ENCODE measurements at regions not wholly inside any gene's neighbourhood (a gene's known extent, or its start where the extent isn't known, plus 50 kb on each side); places are given as distances from the start of the nearest gene placed in this dataset.

DNA sequence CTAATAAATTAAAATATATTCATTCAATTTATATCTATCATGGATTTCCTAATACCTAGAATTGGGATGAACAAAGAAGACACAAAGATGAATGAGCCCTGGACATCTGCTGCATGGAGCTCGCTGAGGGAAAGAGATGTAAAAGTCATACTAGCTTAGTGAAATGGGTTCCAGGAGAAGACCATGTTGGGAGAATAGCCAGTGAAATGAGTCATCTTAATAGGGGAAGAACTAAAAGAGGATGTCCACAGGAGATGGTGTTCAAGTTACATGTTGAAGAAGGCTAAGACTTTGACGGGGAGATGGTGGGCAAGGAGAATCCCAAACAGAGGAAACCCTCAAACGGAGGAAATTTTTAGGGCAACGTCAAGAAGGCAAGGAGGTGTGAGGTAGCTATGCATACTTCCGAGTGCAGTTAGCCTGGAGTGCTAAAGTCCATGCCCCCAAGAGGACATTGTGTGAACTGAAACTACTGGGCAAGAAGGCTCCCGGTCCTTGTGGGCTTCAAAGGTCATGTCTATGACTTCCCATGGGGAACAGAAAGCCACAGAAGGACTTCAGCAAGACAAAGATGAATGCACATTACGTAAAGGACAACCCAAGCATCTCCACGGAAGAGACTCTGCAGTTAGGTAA, 220.5 kb upstream of the CDH11 start:
- Histone ChIP-seq H2AFZ (ENCODE audit: insufficient read depth, low read depth, low read length, poor library complexity, severe bottlenecking) (no peak overlapping the region), H3K4me3 (ENCODE audit: control extremely low read depth in 1 of 5, extremely low read depth in 1 of 5, insufficient read depth in 1 of 5, low read depth in 2 of 5, low read length in 4 of 5) (no peak overlapping the region), H3K9ac (ENCODE audit: low read length) (no peak overlapping the region), H3K4me2 (replicated peaks; ENCODE audit: low read depth, low read length, poor library complexity, severe bottlenecking) (no peak overlapping the region), H3K27ac (ENCODE audit: low read length in 2 of 2) (no peak overlapping the region), H3K36me3 (replicated peaks in 1 of 2; ENCODE audit: control extremely low read depth in 1 of 2, control insufficient read depth in 1 of 2, extremely low read depth in 1 of 2, insufficient read depth in 2 of 2, low read length in 1 of 2) (no peaks in the 10 kb centered on the region), H4K20me1 (ENCODE audit: control insufficient read depth, insufficient read depth, low read length, poor library complexity, severe bottlenecking) (no peaks in the 10 kb centered on the region), H3K4me1 (ENCODE audit: control insufficient read depth in 2 of 2, insufficient read depth in 2 of 2, low read length in 2 of 2) (no peaks in the 10 kb centered on the region), H3K79me2 (ENCODE audit: control insufficient read depth, insufficient read depth, low read length) (no peaks in the 10 kb centered on the region), H3K9me3 (ENCODE audit: control extremely low read depth in 1 of 3, control insufficient read depth in 2 of 3, insufficient read depth in 1 of 3, low read length in 2 of 3) (peaks cover 0 to 9% (median 0%) of the 10 kb centered on the region in 3 donors), H3K27me3 (replicated peaks in 1 of 4; ENCODE audit: control extremely low read depth in 1 of 4, control insufficient read depth in 3 of 4, insufficient read depth in 4 of 4, low read length in 3 of 4) (no peaks in the 10 kb centered on the region)
- TF ChIP-seq, protein P1, sequence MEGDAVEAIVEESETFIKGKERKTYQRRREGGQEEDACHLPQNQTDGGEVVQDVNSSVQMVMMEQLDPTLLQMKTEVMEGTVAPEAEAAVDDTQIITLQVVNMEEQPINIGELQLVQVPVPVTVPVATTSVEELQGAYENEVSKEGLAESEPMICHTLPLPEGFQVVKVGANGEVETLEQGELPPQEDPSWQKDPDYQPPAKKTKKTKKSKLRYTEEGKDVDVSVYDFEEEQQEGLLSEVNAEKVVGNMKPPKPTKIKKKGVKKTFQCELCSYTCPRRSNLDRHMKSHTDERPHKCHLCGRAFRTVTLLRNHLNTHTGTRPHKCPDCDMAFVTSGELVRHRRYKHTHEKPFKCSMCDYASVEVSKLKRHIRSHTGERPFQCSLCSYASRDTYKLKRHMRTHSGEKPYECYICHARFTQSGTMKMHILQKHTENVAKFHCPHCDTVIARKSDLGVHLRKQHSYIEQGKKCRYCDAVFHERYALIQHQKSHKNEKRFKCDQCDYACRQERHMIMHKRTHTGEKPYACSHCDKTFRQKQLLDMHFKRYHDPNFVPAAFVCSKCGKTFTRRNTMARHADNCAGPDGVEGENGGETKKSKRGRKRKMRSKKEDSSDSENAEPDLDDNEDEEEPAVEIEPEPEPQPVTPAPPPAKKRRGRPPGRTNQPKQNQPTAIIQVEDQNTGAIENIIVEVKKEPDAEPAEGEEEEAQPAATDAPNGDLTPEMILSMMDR (IDR thresholded peaks at IDR 0.05): no peak
- no peak for TF ChIP-seq EZH2 (IDR thresholded peaks at IDR 0.05; ENCODE audit: borderline replicate concordance, insufficient read depth, low read depth, low read length, poor library complexity, severe bottlenecking)
- ChIA-PET CTCF (no interaction called here), POLR2A (no interaction called here)
- Mint-ChIP-seq H3K4me3 (no peak overlapping the region), H3K27ac (no peak overlapping the region), H3K9me3 (ENCODE audit: insufficient read depth) (peaks cover 11% of the 10 kb centered on the region), H3K27me3 (no peaks in the 10 kb centered on the region), H3K4me1 (no peaks in the 10 kb centered on the region)
- intact Hi-C loops (cut with micrococcal nuclease): no loop called here
- WGBS (ENCODE audit: insufficient coverage): 86% methylated on average over 8 of the region's 8 CpGs
- ATAC-seq (ENCODE audit: low read depth) (no peak), DNase-seq (no peak)

DNA sequence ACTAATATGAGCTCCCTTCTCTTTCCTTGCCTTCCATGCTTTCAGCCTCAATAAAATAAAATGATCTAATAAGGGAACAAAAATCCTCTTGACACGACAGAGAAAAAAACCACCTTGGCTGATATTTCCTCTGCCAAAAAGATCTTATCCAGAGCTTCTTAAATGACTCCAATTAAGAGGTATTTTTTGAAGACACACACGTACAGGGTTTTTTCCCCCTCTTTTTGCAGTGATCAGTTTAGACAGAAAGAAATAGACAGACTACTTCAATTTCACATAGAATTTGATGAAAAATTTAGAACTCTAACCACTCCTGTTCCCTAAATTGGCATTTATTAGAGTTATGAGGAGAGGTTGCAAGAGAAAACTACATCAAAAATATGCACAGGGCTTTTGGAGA, 217.2 kb upstream of the CDH11 start:
- ATAC-seq (ENCODE audit: low read depth) (no peak), DNase-seq (no peak)
- no peaks in the 10 kb centered on the region for H3K36me3 ChIP-seq (replicated peaks in 1 of 2; ENCODE audit: control extremely low read depth in 1 of 2, control insufficient read depth in 1 of 2, extremely low read depth in 1 of 2, insufficient read depth in 2 of 2, low read length in 1 of 2)
- Mint-ChIP-seq H3K4me3 (no peak overlapping the region), H3K9me3 (ENCODE audit: insufficient read depth) (peaks cover 6% of the 10 kb centered on the region), H3K4me1 (no peaks in the 10 kb centered on the region), H3K27ac (no peak overlapping the region), H3K27me3 (no peaks in the 10 kb centered on the region)
- H2AFZ ChIP-seq (ENCODE audit: insufficient read depth, low read depth, low read length, poor library complexity, severe bottlenecking): no peak overlapping the region
- ChIA-PET CTCF (no interaction called here), POLR2A (no interaction called here)
- no peak overlapping the region for H3K27ac ChIP-seq (ENCODE audit: low read length in 2 of 2)
- WGBS (ENCODE audit: insufficient coverage): no CpG with 5 or more reads among the region's 2 CpGs
- TF ChIP-seq, protein P1 (IDR thresholded peaks at IDR 0.05): no peak
- TF ChIP-seq EZH2 (IDR thresholded peaks at IDR 0.05; ENCODE audit: borderline replicate concordance, insufficient read depth, low read depth, low read length, poor library complexity, severe bottlenecking): no peak
- no peaks in the 10 kb centered on the region for H3K27me3 ChIP-seq (replicated peaks in 1 of 4; ENCODE audit: control extremely low read depth in 1 of 4, control insufficient read depth in 3 of 4, insufficient read depth in 4 of 4, low read length in 3 of 4)
- no peaks in the 10 kb centered on the region for H3K4me1 ChIP-seq (ENCODE audit: control insufficient read depth in 2 of 2, insufficient read depth in 2 of 2, low read length in 2 of 2)
- intact Hi-C loops (cut with micrococcal nuclease): no loop called here
- no peak overlapping the region for H3K9ac ChIP-seq (ENCODE audit: low read length)
- no peak overlapping the region for H3K4me2 ChIP-seq (replicated peaks; ENCODE audit: low read depth, low read length, poor library complexity, severe bottlenecking)
- no peak overlapping the region for H3K4me3 ChIP-seq (ENCODE audit: control extremely low read depth in 1 of 5, extremely low read depth in 1 of 5, insufficient read depth in 1 of 5, low read depth in 2 of 5, low read length in 4 of 5)
- peaks cover 0 to 9% (median 0%) of the 10 kb centered on the region in 3 donors for H3K9me3 ChIP-seq (ENCODE audit: control extremely low read depth in 1 of 3, control insufficient read depth in 2 of 3, insufficient read depth in 1 of 3, low read length in 2 of 3)
- H4K20me1 ChIP-seq (ENCODE audit: control insufficient read depth, insufficient read depth, low read length, poor library complexity, severe bottlenecking): no peaks in the 10 kb centered on the region
- no peaks in the 10 kb centered on the region for H3K79me2 ChIP-seq (ENCODE audit: control insufficient read depth, insufficient read depth, low read length)
